ENCODE measurements at regions not wholly inside any gene's neighbourhood (a gene's known extent, or its start where the extent isn't known, plus 50 kb on each side); places are given as distances from the start of the nearest gene placed in this dataset.

DNA sequence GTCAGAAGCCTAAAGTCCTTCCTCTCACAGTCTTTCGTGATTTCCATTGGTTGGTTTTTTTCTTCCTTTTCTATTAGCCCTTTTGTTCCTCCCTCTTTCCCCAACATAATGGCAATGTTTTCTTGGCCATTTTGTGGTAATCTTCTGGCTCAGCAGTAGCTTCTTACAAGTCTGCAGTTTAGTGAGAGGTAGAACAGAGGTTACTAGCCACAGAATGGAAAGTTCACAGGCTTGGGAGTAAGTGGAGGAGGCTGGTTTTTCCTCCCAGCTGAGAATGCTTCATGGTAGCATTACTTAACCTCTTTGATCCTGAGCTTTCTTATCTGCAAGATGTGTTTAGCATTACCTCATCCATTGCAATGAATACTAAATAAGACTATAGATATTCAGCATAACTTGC is 346.9 kb downstream of the NFIB start:
- TF ChIP-seq, protein P1, sequence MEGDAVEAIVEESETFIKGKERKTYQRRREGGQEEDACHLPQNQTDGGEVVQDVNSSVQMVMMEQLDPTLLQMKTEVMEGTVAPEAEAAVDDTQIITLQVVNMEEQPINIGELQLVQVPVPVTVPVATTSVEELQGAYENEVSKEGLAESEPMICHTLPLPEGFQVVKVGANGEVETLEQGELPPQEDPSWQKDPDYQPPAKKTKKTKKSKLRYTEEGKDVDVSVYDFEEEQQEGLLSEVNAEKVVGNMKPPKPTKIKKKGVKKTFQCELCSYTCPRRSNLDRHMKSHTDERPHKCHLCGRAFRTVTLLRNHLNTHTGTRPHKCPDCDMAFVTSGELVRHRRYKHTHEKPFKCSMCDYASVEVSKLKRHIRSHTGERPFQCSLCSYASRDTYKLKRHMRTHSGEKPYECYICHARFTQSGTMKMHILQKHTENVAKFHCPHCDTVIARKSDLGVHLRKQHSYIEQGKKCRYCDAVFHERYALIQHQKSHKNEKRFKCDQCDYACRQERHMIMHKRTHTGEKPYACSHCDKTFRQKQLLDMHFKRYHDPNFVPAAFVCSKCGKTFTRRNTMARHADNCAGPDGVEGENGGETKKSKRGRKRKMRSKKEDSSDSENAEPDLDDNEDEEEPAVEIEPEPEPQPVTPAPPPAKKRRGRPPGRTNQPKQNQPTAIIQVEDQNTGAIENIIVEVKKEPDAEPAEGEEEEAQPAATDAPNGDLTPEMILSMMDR (IDR thresholded peaks at IDR 0.05): no peak
- TF ChIP-seq EP300 (IDR thresholded peaks at IDR 0.05): no peak

Measured in suprapubic skin (tissue), 3 donors.